Effector memory CD8-positive, alpha-beta T cell (primary cell): ENCODE measurements at regions not wholly inside any gene's neighbourhood (a gene's known extent, or its start where the extent isn't known, plus 50 kb on each side); places are given as distances from the start of the nearest gene placed in this dataset.

ENCODE experiments used
- ATAC-seq: fragments of 150-1000 bp; cut with Tn5 transposase; replicated peaks from 2 replicates; pipeline ENCODE4 v1.10.0; 2021; ENCODE audit warnings: mild to moderate bottlenecking, moderate library complexity
- DNase-seq, 3 experiments: peaks; one replicate each; pipeline ENCODE4 v3.0.0; 2021
- H3K27ac Mint-ChIP-seq, 2 donors: one replicate each; pipeline ENCODE4 v1.8.0; 2022; ENCODE audit warnings: mild to moderate bottlenecking in 2 of 2, mixed read lengths in 2 of 2, moderate library complexity in 2 of 2
- H3K27me3 Mint-ChIP-seq, 2 donors: one replicate each; pipeline ENCODE4 v1.8.0; 2022; ENCODE audit warnings: mixed read lengths in 2 of 2
- H3K36me3 Mint-ChIP-seq: one replicate; pipeline ENCODE4 v1.8.0; 2022; ENCODE audit warnings: mild to moderate bottlenecking, moderate library complexity, mixed read lengths; ENCODE audit not compliant: insufficient read depth
- H3K4me1 Mint-ChIP-seq, 2 donors: one replicate each; pipeline ENCODE4 v1.8.0; 2022; ENCODE audit warnings: low read depth in 2 of 2, mixed read lengths in 2 of 2
- H3K4me3 Mint-ChIP-seq, 2 donors: one replicate each; pipeline ENCODE4 v1.8.0; 2022; ENCODE audit warnings: mild to moderate bottlenecking in 2 of 2, mixed read lengths in 2 of 2, moderate library complexity in 2 of 2
- H3K9me3 Mint-ChIP-seq, 2 donors: one replicate each; pipeline ENCODE4 v1.8.0; 2022; ENCODE audit warnings: mixed read lengths in 2 of 2

DNA sequence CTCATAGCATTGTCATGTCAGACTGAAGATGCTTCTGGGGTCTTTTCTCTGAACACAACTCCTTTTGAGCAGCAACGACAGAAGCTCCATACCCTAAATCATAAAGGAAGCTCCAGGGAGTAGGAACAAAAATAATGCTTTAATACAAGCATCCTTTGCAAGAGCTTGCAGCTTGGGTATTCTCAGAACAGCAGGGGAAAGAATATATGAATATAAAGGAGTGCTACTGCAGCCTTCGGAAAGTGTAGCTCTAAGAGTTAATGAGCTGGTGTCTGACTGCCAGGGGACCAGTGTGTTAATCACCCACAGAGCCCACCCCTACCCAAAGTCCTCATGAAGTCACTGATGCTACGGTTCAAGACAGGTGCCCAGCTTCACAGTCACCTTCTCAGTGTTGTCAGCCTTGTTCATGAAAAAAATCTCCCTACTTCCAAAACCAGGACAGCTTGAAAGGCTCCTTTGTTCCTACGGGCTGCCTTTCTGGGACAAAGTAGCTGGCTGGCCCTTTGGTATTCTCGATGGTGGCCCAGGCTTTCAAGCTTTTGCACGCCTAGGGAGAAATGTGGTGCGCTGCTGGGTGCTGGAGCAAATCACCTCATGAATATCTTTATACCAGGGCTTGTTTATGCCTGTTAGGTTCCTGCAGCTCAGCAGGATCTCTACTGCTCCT lies 259.7 kb downstream of the CMPK2 start:
- no peaks in the 10 kb centered on the region for H3K27me3 Mint-ChIP-seq
- no peak overlapping the region for H3K27ac Mint-ChIP-seq
- no peaks in the 10 kb centered on the region for H3K4me1 Mint-ChIP-seq
- H3K36me3 Mint-ChIP-seq, result no peaks in the 10 kb centered on the region
- no peak overlapping the region for H3K4me3 Mint-ChIP-seq
- ATAC-seq (no peak), DNase-seq (no peak)
- peaks cover 0 to 1% of the 10 kb centered on the region in 2 donors for H3K9me3 Mint-ChIP-seq

- peaks cover 0 to 8% of the 10 kb centered on the region in 2 donors for H3K27me3 Mint-ChIP-seq
- H3K4me3 Mint-ChIP-seq, result no peak overlapping the region
- DNase-seq, result no peak
- no peaks in the 10 kb centered on the region for H3K4me1 Mint-ChIP-seq
- H3K27ac Mint-ChIP-seq, result no peak overlapping the region
- no peak for ATAC-seq
- no peaks in the 10 kb centered on the region for H3K36me3 Mint-ChIP-seq
- no peaks in the 10 kb centered on the region for H3K9me3 Mint-ChIP-seq
Observed at GRCh38 chr2:6617794-6618193, 247.9 kb downstream of the CMPK2 start.

DNA sequence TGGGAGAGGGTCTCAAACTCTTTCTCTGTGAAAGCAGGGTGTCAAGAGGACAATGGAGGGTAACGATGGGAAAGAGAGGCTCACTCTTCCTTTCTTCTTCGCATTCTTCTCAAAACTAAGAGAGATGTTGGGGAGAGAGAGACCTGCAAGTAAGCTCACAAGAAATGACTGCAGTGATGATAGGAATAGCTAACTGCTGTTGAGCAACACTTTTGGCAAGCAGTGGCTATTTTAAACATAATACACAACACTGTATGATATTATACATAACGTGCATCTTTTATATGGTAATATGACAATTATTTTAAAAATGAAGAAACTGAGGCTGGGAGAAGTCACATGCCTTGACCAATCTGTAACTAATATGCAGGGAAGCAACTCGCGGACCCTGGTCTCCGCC lies 247.5 kb downstream of the CMPK2 start:
- Mint-ChIP-seq H3K36me3 (no peaks in the 10 kb centered on the region), H3K4me3 (no peak overlapping the region), H3K27me3 (peaks cover 0 to 8% of the 10 kb centered on the region in 2 donors), H3K9me3 (no peaks in the 10 kb centered on the region), H3K4me1 (no peaks in the 10 kb centered on the region), H3K27ac (no peak overlapping the region)
- no peak for DNase-seq
- ATAC-seq, result no peak

GRCh38 chr2:6623746-6624145 lies 242.0 kb downstream of the CMPK2 start:
- no peak for DNase-seq
- Mint-ChIP-seq H3K4me3 (no peak overlapping the region), H3K27me3 (no peaks in the 10 kb centered on the region), H3K27ac (no peak overlapping the region), H3K4me1 (no peaks in the 10 kb centered on the region), H3K9me3 (no peaks in the 10 kb centered on the region), H3K36me3 (no peaks in the 10 kb centered on the region)
- no peak for ATAC-seq

DNA sequence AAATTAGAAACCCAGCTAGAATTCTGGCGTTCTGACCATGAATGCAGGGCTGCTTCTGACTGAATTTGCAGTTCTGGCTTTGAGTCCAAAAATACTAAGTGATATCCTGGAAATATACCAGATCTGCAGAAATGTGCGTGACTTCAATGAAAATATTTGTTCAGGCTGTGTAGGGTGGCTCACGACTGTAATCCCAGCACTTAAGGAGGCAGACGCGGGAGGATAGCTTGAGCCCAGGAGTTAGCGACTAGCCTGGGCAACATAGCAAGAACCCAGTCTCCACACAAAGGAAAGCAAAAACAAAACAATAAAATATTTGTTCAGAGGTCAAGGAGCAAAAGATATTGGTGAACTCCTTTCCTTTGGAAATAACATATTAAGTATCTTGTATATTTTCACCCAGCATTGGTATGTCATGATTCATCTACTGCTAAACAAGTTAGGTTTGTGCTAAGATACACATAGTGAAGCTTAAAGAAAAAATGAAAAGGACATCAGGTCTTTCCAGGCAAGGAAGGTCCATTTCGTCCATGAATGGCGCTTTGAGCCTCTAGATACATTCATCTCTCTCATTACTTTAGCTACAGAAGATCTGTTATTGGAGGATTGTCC lies 239.2 kb downstream of the CMPK2 start:
- Mint-ChIP-seq H3K4me1 (no peaks in the 10 kb centered on the region), H3K27ac (no peak overlapping the region), H3K27me3 (no peaks in the 10 kb centered on the region), H3K9me3 (peaks cover 0 to 1% of the 10 kb centered on the region in 2 donors), H3K4me3 (no peak overlapping the region), H3K36me3 (no peaks in the 10 kb centered on the region)
- ATAC-seq, result no peak
- no peak for DNase-seq

DNA sequence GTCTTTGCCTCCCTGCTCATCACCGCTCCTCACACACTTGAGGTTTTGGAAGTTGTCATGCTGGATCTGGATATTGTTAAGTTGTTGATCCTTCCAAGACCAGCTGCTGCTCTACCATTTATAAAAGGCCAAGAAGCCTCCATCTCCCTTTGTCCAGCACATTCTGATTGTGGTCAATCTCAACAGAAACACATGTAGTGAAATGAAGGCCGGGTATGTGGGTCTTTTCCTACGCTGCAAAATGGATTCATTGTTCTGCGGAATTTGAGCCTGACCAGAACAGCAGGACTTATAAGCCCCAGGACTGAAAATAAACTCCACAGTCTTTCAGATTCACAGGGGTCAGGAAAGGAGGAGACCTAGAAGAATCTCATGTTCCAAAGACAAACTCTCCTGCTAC lies 238.4 kb downstream of the CMPK2 start:
- H3K9me3 Mint-ChIP-seq, result peaks cover 0 to 1% of the 10 kb centered on the region in 2 donors
- no peaks in the 10 kb centered on the region for H3K27me3 Mint-ChIP-seq
- DNase-seq, result no peak
- H3K4me1 Mint-ChIP-seq, result no peaks in the 10 kb centered on the region
- H3K36me3 Mint-ChIP-seq, result no peaks in the 10 kb centered on the region
- no peak overlapping the region for H3K4me3 Mint-ChIP-seq
- ATAC-seq, result no peak
- no peak overlapping the region for H3K27ac Mint-ChIP-seq

GRCh38 chr2:6630209-6630608 lies 235.5 kb downstream of the CMPK2 start:
- Mint-ChIP-seq H3K4me3 (no peak overlapping the region), H3K4me1 (no peaks in the 10 kb centered on the region), H3K36me3 (no peaks in the 10 kb centered on the region), H3K9me3 (peaks cover 0 to 1% of the 10 kb centered on the region in 2 donors), H3K27me3 (peaks cover 0 to 9% of the 10 kb centered on the region in 2 donors), H3K27ac (no peak overlapping the region)
- ATAC-seq, result no peak
- no peak for DNase-seq

GRCh38 chr2:6635296-6635695 lies 230.4 kb downstream of the CMPK2 start:
- no peak for ATAC-seq
- Mint-ChIP-seq H3K4me1 (no peaks in the 10 kb centered on the region), H3K36me3 (no peaks in the 10 kb centered on the region), H3K27me3 (peaks cover 19 to 48% of the 10 kb centered on the region in 2 donors), H3K27ac (no peak overlapping the region), H3K9me3 (peaks cover 0 to under 1% of the 10 kb centered on the region in 2 donors), H3K4me3 (no peak overlapping the region)
- no peak for DNase-seq

DNA sequence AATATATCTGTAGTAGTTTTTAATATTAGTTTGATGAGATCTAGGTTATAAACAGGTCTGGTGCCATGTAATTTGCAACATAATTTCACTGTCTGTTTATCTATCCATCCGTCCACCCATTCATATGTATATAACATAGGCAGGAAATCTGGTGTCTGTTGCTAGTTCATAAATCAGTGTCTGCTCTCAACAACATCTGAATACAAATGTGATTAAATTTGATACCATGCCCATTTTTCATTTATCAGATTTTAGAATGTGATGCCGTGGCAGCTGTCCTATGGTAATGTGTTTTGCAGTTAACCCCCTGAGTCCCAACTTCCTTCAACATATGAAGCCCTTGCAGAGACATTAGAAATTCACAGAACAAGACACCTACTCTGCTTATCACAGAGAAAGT lies 228.4 kb downstream of the CMPK2 start:
- no peak overlapping the region for H3K4me3 Mint-ChIP-seq
- no peak for DNase-seq
- H3K9me3 Mint-ChIP-seq, result peaks cover 0 to 1% of the 10 kb centered on the region in 2 donors
- H3K27me3 Mint-ChIP-seq, result peaks cover 23 to 54% of the 10 kb centered on the region in 2 donors
- no peaks in the 10 kb centered on the region for H3K4me1 Mint-ChIP-seq
- H3K36me3 Mint-ChIP-seq, result no peaks in the 10 kb centered on the region
- ATAC-seq, result no peak
- H3K27ac Mint-ChIP-seq, result no peak overlapping the region

DNA sequence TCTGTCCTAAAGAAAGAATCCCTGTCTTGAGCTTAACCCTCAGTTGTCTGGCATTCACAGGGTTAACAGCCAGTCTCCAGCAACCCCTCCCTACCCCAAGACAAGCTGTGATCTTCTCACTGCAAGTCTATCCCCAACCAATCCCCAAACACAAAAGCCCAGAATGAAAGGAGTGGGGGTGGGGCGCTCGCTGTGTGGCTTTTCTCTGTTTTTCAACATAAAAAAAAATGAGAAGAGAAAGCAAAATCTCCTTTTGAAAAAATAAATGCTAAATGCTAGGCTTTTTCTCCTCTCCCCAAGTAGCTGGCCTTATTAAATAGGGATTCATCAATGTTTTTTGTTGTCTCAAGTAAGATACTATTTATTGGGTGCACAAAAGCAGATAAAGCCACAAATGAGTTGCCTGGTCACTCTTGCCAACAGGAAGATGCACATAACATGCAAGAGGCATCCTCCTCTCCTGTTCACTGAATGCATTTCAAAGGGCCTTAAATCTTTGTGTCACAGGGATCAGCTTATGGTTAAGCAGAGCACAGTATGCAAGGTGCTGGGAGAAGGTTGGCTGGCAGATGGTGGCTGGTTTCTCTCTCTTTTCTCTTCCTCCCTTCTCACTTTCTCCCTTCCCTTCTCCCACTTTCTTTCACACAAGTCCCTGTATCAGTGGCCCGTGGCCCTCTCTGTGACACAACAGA lies 225.6 kb downstream of the CMPK2 start:
- no peak for ATAC-seq
- Mint-ChIP-seq H3K36me3 (no peaks in the 10 kb centered on the region), H3K27me3 (peaks cover 23 to 46% of the 10 kb centered on the region in 2 donors), H3K4me3 (no peak overlapping the region), H3K4me1 (no peaks in the 10 kb centered on the region), H3K27ac (no peak overlapping the region), H3K9me3 (peaks cover 0 to 1% of the 10 kb centered on the region in 2 donors)
- DNase-seq, result no peak

DNA sequence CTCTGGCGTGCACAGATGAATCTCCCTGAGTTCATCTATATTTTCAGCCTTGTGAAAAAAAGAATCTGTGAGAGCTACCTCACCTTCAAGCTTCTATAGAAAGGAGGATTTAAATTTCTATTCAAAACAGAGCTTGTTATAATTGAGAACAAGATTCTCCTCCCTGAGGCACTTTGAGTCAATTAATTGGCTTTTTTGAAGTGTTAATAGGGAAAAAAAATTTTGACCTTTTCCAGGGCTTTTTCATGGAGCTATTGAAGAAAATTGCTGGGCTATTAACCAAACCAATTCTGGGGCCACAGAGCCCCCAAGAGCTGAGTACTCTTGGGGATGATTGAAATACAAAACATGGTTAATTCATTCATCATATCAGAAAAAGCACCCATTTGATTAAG lies 225.1 kb downstream of the CMPK2 start:
- no peak for ATAC-seq
- Mint-ChIP-seq H3K27me3 (peaks cover 20 to 41% of the 10 kb centered on the region in 2 donors), H3K4me3 (no peak overlapping the region), H3K9me3 (peaks cover 0 to 1% of the 10 kb centered on the region in 2 donors), H3K27ac (no peak overlapping the region), H3K4me1 (no peaks in the 10 kb centered on the region), H3K36me3 (no peaks in the 10 kb centered on the region)
- no peak for DNase-seq

GRCh38 chr2:6641956-6642355 lies 223.8 kb downstream of the CMPK2 start:
- Mint-ChIP-seq H3K9me3 (peaks cover 0 to 1% of the 10 kb centered on the region in 2 donors), H3K27me3 (peaks cover 11 to 39% of the 10 kb centered on the region in 2 donors), H3K4me3 (no peak overlapping the region), H3K4me1 (no peaks in the 10 kb centered on the region), H3K36me3 (no peaks in the 10 kb centered on the region), H3K27ac (no peak overlapping the region)
- DNase-seq (no peak), ATAC-seq (no peak)

- Mint-ChIP-seq H3K36me3 (no peaks in the 10 kb centered on the region), H3K9me3 (peaks cover 0 to 1% of the 10 kb centered on the region in 2 donors), H3K4me1 (no peaks in the 10 kb centered on the region), H3K27ac (no peak overlapping the region), H3K4me3 (no peak overlapping the region), H3K27me3 (peaks cover 5 to 31% of the 10 kb centered on the region in 2 donors)
- no peak for ATAC-seq
- no peak for DNase-seq
Observed at GRCh38 chr2:6644261-6644660, 221.4 kb downstream of the CMPK2 start.

DNA sequence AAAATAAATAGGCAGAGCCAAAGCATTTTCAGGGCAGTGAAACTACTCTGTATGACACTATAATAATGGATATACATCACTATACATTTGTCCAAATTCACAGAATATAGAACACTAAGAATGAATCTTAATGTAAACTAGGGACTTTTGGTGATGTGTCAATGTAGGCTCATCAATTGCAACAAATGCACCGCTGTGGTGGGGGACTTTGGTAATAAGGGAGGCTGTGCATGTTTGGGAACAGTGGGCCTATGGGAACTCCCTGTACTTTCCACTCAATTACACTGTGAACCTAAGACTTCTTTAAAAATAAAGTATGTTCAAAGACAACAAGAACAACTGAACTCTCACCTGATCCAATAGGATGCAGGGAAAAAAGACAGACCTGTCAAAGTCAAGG lies 220.7 kb downstream of the CMPK2 start:
- H3K27me3 Mint-ChIP-seq, result peaks cover 5 to 24% of the 10 kb centered on the region in 2 donors
- H3K9me3 Mint-ChIP-seq, result peaks cover 0 to 1% of the 10 kb centered on the region in 2 donors
- no peaks in the 10 kb centered on the region for H3K4me1 Mint-ChIP-seq
- H3K36me3 Mint-ChIP-seq, result no peaks in the 10 kb centered on the region
- DNase-seq (no peak), ATAC-seq (no peak)
- no peak overlapping the region for H3K27ac Mint-ChIP-seq
- H3K4me3 Mint-ChIP-seq, result no peak overlapping the region
